Mammary epithelial cell (primary cell): ENCODE measurements at regions not wholly inside any gene's neighbourhood (a gene's known extent, or its start where the extent isn't known, plus 50 kb on each side); places are given as distances from the start of the nearest gene placed in this dataset.
"Not testable (repeated sequence)": the region's sequence is repeated elsewhere in the genome, so short reads cannot be mapped to it uniquely, and the experiment has no call there.

ENCODE experiments used
- EZH2 ChIP-seq: IDR thresholded peaks from 2 replicates; pipeline ENCODE4 v1.6.1; 2012; ENCODE audit warnings: low read length, inconsistent platforms, borderline replicate concordance
- TF ChIP-seq, protein P1 (sequence below), 2 donors: IDR thresholded peaks in 1 of 2; conservative IDR thresholded peaks in 1 of 2; 2 replicates each; pipeline ENCODE4 v1.5.1; 2011 to 2012; ENCODE audit warnings: inconsistent platforms in 2 of 2, low read length in 2 of 2, mild to moderate bottlenecking in 2 of 2, control low read depth in 1 of 2, low read depth in 1 of 2; ENCODE audit not compliant: insufficient read depth in 1 of 2; ENCODE audit errors: extremely low read depth in 1 of 2

DNA sequence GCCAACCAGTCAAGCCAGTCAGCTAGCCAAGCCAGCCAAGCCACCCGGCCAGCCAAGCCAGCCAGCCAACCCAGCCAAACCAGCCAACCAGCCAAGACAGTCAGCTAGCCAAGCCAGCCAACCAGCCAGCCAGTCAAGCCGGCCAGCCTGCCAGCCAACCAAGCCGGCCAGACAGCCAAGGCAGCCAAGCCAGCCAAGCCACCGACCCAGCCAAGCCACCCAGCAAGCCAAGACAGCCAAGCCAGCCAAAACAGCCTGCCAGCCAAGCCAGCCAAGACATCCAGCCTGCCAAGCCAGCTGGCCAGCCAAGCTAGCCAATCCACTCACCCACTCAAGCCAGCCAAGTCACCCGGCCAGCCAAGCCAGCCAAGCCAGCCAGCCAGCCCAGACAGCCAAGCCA is 1599.2 kb downstream of the RPIA start:
- TF ChIP-seq, protein P1, sequence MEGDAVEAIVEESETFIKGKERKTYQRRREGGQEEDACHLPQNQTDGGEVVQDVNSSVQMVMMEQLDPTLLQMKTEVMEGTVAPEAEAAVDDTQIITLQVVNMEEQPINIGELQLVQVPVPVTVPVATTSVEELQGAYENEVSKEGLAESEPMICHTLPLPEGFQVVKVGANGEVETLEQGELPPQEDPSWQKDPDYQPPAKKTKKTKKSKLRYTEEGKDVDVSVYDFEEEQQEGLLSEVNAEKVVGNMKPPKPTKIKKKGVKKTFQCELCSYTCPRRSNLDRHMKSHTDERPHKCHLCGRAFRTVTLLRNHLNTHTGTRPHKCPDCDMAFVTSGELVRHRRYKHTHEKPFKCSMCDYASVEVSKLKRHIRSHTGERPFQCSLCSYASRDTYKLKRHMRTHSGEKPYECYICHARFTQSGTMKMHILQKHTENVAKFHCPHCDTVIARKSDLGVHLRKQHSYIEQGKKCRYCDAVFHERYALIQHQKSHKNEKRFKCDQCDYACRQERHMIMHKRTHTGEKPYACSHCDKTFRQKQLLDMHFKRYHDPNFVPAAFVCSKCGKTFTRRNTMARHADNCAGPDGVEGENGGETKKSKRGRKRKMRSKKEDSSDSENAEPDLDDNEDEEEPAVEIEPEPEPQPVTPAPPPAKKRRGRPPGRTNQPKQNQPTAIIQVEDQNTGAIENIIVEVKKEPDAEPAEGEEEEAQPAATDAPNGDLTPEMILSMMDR (conservative IDR thresholded peaks at IDR 0.05 in 1 of 2, IDR thresholded peaks at IDR 0.05 in 1 of 2; ENCODE audit: extremely low read depth in 1 of 2, insufficient read depth in 1 of 2, low read depth in 1 of 2, low read length in 2 of 2), result not testable (repeated sequence)
- not testable (repeated sequence) for TF ChIP-seq EZH2
